Uterus (tissue), 3 donors: ENCODE measurements at regions not wholly inside any gene's neighbourhood (a gene's known extent, or its start where the extent isn't known, plus 50 kb on each side); places are given as distances from the start of the nearest gene placed in this dataset.

ENCODE experiments used
- DNase-seq, 2 donors: peaks; one replicate each; pipeline ENCODE4 v3.0.0-alpha.2; 2019 to 2020
- H3K27ac ChIP-seq, 2 donors: fragments of 200-600 bp; sonication (generic); 1 replicate in 1 of 2; 2 replicates in 1 of 2; pipeline ENCODE4 v1.5.1; 2016 to 2018
- H3K27me3 ChIP-seq, 2 donors: fragments of 200-600 bp; sonication (generic); one replicate each; pipeline ENCODE4 v1.5.1; 2018 to 2019; ENCODE audit warnings: control low read depth in 1 of 2
- H3K36me3 ChIP-seq, 2 donors: fragments of 200-600 bp; sonication (generic); one replicate each; pipeline ENCODE4 v1.5.1; 2019; ENCODE audit warnings: control low read depth in 1 of 2
- H3K4me1 ChIP-seq, 2 donors: fragments of 200-600 bp; sonication (generic); one replicate each; pipeline ENCODE4 v1.5.1; 2018 to 2019; ENCODE audit warnings: control low read depth in 1 of 2
- H3K4me3 ChIP-seq, 2 donors: fragments of 200-600 bp; sonication (generic); 1 replicate in 1 of 2; 2 replicates in 1 of 2; pipeline ENCODE4 v1.5.1; 2018 to 2019; ENCODE audit warnings: mild to moderate bottlenecking in 1 of 2
- H3K9me3 ChIP-seq, 2 donors: fragments of 200-600 bp; sonication (generic); one replicate each; pipeline ENCODE4 v1.5.1; 2019; ENCODE audit warnings: control low read depth in 1 of 2
- POLR2A ChIP-seq, 2 donors: fragments of 450-650 bp; IDR thresholded peaks; one replicate each; pipeline ENCODE4 v1.6.1; 2016; ENCODE audit warnings: antibody characterized with exemption in 2 of 2, mild to moderate bottlenecking in 1 of 2, moderate library complexity in 1 of 2
- intact Hi-C: fragments of 100-400 bp; cut with DNase I; formaldehyde crosslinking; loops from one replicate; pipeline ENCODE4 v1.15.1; 2023; ENCODE audit warnings: low total_unique reads
- TF ChIP-seq, protein P1 (sequence below), 4 experiments: fragments of 200-600 bp in 2 of 4; fragments of 450-650 bp in 2 of 4; sonication (generic) in 2 of 4; IDR thresholded peaks; one replicate each; pipeline ENCODE4 v1.5.1; 2016 to 2019; ENCODE audit warnings: antibody characterized with exemption in 4 of 4, mild to moderate bottlenecking in 2 of 4, moderate library complexity in 1 of 4
- donor health status: DM: yes; HTN: yes; CAD: no.

DNA sequence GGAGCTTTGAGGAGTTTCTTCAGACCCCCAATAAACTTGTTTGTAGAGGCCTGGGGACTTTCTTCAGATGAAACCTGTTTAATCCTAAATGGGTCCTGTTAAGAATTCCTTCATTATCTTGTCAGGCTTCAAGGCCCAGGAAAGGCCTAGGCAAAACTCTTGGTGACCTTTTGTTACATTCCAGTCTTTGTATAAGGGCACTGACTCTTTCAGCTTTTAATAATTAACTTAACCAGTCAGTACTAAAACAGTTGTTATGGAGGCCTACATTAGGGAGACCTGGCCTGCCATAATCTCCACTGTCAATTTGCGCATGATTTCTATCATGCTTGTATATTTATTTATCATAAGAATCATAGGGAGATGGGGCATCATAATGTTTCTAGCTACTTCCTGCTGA is 110.2 kb downstream of the FCRL5 start:
- Histone ChIP-seq H3K27ac (no peak overlapping the region), H3K36me3 (no peaks in the 10 kb centered on the region), H3K4me1 (no peaks in the 10 kb centered on the region), H3K9me3 (no peaks in the 10 kb centered on the region), H3K27me3 (no peaks in the 10 kb centered on the region), H3K4me3 (no peak overlapping the region)
- intact Hi-C loops: no loop called here
- DNase-seq: no peak
- no peak for TF ChIP-seq POLR2A (IDR thresholded peaks at IDR 0.05)
- TF ChIP-seq, protein P1, sequence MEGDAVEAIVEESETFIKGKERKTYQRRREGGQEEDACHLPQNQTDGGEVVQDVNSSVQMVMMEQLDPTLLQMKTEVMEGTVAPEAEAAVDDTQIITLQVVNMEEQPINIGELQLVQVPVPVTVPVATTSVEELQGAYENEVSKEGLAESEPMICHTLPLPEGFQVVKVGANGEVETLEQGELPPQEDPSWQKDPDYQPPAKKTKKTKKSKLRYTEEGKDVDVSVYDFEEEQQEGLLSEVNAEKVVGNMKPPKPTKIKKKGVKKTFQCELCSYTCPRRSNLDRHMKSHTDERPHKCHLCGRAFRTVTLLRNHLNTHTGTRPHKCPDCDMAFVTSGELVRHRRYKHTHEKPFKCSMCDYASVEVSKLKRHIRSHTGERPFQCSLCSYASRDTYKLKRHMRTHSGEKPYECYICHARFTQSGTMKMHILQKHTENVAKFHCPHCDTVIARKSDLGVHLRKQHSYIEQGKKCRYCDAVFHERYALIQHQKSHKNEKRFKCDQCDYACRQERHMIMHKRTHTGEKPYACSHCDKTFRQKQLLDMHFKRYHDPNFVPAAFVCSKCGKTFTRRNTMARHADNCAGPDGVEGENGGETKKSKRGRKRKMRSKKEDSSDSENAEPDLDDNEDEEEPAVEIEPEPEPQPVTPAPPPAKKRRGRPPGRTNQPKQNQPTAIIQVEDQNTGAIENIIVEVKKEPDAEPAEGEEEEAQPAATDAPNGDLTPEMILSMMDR (IDR thresholded peaks at IDR 0.05): no peak

DNA sequence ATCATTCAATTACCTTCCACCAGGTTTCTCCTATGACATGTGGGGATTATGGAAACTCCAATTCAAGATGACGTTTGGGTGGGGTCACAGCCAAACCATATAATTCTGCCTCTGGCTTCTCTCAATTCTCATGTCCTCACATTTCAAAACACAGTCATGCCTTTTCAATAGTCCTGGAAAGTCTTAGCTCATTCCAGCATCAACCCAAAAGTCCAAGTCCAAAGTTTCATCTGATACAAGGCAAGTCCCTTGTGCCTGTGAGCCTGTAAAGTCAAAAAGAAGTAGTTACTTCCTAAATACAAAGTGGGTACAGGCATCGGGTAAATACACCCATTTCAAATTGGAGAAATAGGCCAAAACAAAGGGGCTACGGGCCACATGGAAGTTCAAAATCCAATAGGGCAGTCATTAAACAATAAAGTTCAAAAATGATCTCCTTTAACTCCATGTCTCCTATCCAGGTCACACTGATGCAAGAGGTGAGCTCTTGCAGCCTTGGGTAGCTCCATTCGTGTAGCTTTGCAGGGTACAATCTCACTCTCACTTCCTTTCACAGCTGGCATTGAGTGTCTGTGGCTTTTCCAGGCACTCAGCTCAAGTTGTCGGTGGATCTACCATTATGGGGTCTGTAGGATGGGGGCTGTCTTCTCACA is 112.9 kb downstream of the FCRL5 start:
- H3K36me3 ChIP-seq: no peaks in the 10 kb centered on the region
- H3K4me3 ChIP-seq: no peak overlapping the region
- H3K9me3 ChIP-seq: no peaks in the 10 kb centered on the region
- intact Hi-C loops: no loop called here
- H3K27me3 ChIP-seq: no peaks in the 10 kb centered on the region
- TF ChIP-seq, protein P1 (IDR thresholded peaks at IDR 0.05): no peak
- TF ChIP-seq POLR2A (IDR thresholded peaks at IDR 0.05): no peak
- no peak for DNase-seq
- no peak overlapping the region for H3K27ac ChIP-seq
- no peaks in the 10 kb centered on the region for H3K4me1 ChIP-seq

DNA sequence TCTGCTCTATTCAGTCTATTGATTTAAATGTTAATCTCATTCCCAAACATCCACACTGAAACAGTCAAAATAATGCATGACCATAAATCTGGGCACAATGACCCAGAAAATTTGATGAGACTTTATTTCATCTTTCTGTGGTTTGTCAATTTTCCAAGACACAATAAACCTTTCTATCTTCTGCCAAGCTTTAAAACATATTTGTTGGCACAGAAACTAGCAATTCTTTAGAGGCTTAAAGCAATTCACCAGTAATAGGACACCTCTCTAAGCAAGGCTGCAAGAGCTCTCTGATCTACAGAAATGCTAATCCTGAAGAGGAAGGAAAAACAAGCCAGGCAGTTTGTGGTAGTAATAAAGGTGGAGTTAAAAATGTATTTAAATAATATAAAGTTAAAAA is 113.7 kb downstream of the FCRL5 start:
- H3K4me3 ChIP-seq: no peak overlapping the region
- no peak for DNase-seq
- no peaks in the 10 kb centered on the region for H3K36me3 ChIP-seq
- no peaks in the 10 kb centered on the region for H3K9me3 ChIP-seq
- no peaks in the 10 kb centered on the region for H3K27me3 ChIP-seq
- TF ChIP-seq POLR2A (IDR thresholded peaks at IDR 0.05): no peak
- TF ChIP-seq, protein P1 (IDR thresholded peaks at IDR 0.05): no peak
- intact Hi-C loops: no loop called here
- no peaks in the 10 kb centered on the region for H3K4me1 ChIP-seq
- H3K27ac ChIP-seq: no peak overlapping the region

DNA sequence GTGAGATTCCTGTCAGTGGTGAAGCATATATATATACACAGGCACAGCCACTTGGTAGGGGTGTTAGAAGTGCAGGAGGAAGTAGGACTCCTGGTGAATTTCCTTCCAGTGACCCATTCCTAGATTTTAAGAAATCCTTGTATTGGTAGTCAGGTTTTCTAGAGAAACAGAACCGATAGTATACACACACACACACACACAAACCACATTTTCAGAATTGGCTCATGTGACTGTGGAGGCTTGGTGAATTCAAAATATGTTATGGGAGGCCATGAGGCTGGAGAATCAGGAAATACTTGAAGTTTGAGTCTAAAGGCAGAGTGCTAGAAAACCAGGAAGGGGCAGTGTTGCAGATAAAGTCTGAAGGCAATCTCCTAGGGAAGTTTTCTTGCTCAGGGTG is 114.2 kb downstream of the FCRL5 start:
- H3K4me3 ChIP-seq: no peak overlapping the region

DNA sequence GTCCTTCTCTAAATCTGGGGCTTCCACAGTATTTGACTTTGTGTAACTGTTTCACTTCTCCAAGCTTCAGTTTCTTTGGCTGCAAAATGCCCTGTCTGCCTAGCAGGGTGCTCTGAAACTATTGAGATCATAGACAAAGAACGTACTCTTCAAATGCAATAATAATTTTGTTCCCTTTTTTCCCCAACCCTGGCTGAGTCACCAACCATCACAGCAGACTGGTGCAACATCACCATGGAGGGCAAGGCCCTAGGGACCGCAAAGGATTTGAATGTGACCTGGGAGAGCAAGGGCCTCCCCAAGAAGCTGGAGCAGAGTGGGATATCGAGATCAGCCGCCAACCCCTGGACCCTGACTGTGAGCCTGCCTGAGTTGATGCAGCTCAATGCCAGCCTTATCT is 115.0 kb downstream of the FCRL5 start:
- H3K4me1 ChIP-seq: no peaks in the 10 kb centered on the region
- H3K4me3 ChIP-seq: no peak overlapping the region
- intact Hi-C loops: no loop called here
- H3K36me3 ChIP-seq: no peaks in the 10 kb centered on the region
- H3K9me3 ChIP-seq: no peaks in the 10 kb centered on the region
- no peak for DNase-seq
- H3K27me3 ChIP-seq: no peaks in the 10 kb centered on the region
- H3K27ac ChIP-seq: no peak overlapping the region
- TF ChIP-seq, protein P1 (IDR thresholded peaks at IDR 0.05): no peak
- no peak for TF ChIP-seq POLR2A (IDR thresholded peaks at IDR 0.05)

More for the DNA sequence above, 114.2 kb downstream of the FCRL5 start:
- H3K4me1 ChIP-seq: no peaks in the 10 kb centered on the region
- DNase-seq: no peak
- H3K9me3 ChIP-seq: no peaks in the 10 kb centered on the region
- H3K27ac ChIP-seq: no peak overlapping the region
- H3K27me3 ChIP-seq: no peaks in the 10 kb centered on the region
- TF ChIP-seq, protein P1 (IDR thresholded peaks at IDR 0.05): no peak
- TF ChIP-seq POLR2A (IDR thresholded peaks at IDR 0.05): no peak
- intact Hi-C loops: no loop called here
- H3K36me3 ChIP-seq: no peaks in the 10 kb centered on the region
